Endothelial cell of hepatic sinusoid (primary cell): ENCODE measurements at regions not wholly inside any gene's neighbourhood (a gene's known extent, or its start where the extent isn't known, plus 50 kb on each side); places are given as distances from the start of the nearest gene placed in this dataset.
"Not testable (repeated sequence)": the region's sequence is repeated elsewhere in the genome, so short reads cannot be mapped to it uniquely, and the experiment has no call there.

Experiments
- in situ Hi-C: cut with HindIII; loops from 2 replicates; pipeline ENCODE4 v1.10.0; 2017; ENCODE audit warnings: low sequenced_read_pairs

DNA sequence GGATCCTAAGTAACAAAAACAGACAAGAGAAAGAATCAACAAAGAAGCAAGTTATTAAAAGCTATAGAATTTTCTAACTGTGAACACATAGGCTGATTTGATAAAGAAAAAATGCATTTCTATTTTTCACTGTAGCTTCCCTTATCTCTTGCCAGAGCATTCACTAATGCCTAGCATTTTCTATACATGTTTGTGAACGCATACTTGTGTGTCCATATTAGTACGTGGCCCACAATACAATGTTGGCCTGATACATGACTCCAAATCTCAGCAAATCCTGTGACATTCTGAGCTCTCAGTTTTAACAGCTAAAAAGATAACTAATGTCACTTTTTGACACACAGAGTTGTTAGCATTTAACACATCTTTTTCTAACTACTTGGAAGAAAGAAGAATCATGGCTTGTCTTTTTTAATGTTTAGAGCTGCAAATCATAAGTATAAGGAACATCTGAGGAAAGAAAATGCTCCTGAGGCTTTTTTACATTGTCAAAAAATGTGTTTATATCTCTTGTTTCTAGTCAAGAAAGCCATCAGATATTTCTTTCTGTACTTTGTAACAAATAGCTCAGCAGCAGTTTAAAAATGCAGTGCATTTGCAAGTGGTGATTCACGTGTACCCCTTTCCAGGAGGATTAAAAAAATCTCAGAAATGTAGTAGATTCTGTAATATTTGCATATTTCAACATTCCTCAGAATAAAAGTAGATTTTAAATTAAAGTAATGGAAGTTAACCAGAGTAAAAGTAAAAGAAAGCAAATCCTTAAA, 1646.8 kb upstream of the TMEFF2 start:
- in situ Hi-C loops, result no loop called here

DNA sequence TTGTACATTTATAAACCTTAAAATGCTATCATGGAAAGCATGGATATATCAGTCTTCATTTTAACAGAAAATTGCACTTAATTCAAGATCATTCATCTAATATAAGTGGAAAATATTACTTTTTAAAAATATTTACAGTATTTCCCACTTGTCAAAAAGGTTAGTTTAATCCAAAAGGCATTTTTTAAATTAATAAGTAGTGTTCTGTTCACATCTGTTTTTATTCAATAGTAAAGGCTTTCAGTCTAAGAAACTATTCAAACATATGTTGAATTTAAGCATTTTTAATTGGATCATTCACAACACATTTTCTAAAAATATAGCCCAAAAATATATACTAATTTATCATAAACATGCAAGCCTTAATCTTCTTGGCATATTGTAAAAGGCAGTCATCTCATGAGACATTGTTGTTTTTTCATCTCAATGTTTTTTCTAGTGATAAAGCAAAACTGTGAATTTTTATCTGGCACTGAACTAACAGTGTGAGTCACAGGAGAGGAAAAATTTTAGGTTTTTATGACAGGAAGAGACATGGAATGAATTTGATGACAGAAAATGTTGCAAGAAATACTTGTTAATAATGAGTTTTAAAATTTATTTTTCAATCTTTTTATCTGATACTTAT, 1642.5 kb upstream of the TMEFF2 start:
- in situ Hi-C loops, result no loop called here

DNA sequence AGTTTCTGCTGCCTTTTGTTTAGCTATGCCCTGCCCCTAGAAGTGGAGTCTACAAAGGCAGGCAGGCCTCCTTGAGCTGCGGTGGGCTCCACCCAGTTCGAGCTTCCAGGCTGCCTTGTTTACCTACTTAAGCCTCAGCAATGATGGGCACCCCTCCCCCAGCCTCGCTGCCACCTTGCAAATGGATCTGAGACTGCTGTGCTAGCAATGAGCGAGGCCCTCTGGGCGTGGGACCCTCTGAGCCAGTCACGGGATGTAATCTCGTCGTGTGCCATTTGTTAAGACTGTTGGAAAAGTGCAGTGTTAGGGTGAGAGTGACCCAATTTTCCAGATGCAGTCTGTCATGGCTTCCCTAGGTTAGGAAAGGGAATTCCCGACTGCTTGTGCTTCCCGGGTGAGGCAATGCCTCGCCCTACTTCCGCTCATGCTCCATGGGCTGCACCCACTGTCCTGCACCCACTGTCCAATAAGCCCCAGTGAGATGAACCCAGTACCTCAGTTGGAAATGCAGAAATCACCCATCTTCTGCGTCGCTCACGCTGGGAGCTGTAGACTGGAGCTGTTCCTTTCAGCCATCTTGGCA, 1641.8 kb upstream of the TMEFF2 start:
- in situ Hi-C loops, result not testable (repeated sequence)

DNA sequence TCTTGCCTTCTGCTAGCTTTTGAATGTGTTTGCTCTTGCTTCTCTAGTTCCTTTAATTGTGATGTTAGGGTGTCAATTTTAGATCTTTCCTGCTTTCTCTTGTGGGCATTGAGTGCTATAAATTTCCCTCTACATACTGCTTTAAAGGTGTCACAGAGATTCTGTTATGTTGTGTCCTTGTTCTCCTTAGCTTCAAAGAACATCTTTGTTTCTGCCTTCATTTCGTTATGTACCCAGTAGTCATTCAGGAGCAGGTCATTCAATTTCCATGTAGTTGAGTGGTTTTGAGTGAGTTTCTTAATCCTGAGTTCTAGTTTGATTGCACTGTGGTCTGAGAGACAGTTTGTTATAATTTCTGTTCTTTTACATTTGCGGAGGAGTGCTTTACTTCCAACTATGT, 1639.2 kb upstream of the TMEFF2 start:
- in situ Hi-C loops, result not testable (repeated sequence)

DNA sequence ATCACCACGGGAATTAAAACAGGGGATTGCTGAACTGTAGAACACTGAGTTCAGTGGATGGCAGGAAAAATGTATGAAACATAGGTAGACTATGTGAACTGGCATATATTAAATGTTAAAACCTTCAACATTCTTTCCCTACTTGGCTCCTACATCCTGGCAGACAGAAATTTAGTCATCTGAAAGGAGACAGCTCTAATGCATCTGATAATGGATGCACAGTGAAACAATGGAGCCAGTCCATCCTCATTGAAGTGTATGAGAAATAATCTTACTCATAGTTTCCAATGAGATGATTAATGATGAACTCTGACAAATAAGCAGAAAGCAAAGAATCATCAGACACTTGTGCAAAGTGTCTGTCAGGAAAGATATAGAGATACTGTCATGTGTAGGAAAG, 1629.7 kb upstream of the TMEFF2 start:
- in situ Hi-C loops, result no loop called here

DNA sequence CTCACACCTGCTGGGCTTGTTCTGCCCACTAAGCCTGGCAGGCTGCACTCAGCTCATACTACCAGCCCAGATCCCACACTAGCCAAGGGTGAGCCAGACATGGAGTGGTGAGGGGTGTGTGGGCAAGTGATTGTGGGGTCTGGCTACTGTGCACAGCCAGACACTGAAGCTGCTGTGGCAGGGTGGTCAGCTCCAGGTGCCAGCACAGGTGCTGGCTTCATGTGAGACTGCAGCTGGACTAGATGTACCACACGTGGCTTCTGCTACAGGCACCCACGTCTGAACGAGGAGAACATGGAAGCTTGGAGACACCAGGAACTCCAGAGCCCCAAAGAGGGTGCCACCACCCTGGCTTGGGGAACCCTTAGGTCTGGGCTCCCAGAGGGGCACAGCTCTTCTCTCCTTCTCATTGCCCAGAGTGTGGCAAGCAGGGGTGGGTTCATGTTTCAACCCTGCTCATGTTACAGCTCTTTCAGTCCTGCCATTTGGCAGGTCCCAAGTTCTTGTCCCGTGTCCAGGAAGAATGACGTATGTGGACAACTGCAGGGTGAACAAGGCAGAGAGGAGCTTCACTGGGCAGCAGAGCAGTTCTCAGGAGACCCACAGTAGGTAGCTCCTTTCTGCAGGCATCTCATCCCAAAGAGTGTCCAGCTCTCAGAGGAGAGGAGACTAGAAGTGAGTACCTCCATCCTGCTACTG, 1624.2 kb upstream of the TMEFF2 start:
- in situ Hi-C loops, result no loop called here

DNA sequence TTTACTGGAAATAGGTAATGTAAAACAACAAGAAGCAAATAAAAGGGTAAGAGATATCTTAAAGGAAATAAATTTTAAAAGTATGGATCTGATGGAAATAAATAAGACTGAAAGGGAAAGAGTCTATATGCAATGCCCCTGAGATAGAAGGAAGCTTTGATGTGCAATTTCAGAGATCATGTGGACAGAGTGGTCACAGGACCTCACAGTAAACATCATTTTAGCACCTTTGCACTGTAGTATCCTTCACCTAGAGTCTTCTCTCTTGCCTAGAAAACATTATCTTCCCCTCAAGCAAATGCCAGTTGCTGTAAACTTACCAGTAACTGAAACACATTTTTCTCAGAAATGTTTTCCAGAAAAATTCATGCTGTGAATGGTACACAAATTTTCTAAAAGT, 1621.3 kb upstream of the TMEFF2 start:
- in situ Hi-C loops, result no loop called here

DNA sequence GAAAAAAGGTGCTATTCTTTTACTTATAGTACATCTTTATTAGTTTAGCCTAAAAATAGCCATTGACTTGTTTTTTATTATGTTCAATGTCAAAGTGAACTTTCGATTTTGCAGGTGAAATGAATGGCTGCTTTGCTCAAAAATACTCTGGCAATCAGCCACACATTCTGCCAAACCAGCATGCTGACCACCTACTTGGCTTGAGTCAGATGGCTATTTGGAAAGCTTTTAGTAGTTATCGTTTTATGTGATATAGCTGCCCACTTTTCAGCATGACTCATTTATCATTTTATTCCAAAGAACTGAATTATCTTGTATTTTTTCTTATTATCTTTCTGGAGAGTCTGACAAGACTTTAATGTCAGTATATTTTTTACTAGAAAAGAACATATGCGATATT, 1615.8 kb upstream of the TMEFF2 start:
- in situ Hi-C loops, result no loop called here

DNA sequence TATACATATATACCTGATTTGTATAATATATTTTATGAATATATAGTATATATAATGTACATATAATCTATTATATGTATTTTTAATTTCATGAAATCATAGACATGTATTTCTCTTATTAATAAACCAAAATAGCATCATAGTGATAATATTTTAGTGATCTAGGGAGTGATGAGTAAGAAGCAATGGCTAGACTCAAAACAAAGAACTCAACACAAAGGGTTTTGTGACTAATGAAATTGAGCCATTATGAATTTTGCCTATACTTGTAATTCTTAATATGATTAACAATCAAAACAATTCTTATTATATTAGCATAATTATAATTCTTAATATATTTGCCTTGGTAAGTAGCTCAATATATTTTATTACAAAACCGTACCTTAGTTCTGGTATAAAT, 1614.1 kb upstream of the TMEFF2 start:
- in situ Hi-C loops, result no loop called here

DNA sequence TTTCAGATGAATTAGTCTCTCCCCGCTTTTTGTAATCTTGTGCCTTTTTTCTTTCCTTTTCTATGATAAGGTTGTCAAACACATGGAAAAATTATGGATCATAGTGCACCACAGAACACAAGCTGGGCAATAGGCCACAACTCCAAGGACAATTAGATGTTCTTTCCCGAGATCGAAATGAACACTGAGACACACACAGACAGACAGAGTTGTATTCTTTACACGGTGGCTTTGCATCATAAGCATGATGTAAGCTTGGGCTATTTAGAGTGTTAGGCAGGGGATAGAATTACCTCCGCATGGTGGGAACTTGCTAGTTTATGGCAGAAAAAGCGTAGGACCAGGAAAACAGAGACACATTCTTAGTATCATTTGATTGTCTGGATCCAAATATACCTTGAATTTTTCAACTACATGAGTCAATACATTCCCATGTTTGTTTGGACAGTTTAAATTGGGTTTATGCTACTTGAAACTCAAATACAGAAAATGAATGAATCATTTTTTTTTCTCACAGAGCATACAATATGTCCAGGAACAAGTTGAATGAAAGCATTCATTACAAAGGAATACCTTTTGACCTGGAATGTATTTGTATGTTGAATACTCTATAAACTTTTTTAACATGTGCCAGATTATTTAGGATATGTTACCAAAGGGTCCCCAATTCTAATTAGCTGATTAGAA, 1611.5 kb upstream of the TMEFF2 start:
- in situ Hi-C loops, result no loop called here

DNA sequence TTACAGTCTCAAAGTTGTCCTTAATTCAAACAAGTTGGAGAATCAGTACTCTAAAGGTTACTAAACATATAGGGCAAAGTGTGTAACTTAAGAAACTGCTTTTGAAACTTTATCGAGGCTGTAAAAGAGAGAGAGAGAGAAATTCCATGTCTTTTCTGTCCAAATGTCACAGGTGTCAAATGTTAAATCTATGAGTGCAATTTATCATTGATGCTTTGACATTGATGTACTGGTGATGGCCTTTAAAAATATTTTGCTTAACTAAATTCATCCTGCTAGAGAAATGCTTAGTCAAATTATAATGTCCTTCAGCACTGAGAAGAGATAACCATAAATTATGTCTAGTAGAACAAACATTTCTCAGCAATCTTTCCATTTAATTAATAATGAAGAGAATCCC, 1602.1 kb upstream of the TMEFF2 start:
- in situ Hi-C loops, result no loop called here

DNA sequence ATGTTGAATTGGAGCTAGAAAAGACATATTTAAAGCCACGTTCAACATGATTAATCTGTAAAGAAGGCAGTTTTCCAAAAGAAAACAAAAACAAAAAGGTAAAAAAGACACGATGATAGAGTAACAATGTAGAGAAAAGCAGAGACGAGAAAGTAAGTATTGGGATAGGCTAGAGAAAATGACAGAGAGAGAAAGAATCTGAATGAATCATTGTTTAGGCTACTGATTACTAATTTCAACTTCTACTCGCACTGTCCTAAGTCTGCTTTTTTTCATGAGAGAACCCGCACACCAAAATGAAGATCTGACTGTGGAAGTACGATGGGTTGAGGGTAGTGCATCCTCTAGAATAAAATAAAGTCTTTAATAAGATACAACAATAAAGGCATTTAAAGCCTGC, 1599.2 kb upstream of the TMEFF2 start:
- in situ Hi-C loops, result no loop called here

DNA sequence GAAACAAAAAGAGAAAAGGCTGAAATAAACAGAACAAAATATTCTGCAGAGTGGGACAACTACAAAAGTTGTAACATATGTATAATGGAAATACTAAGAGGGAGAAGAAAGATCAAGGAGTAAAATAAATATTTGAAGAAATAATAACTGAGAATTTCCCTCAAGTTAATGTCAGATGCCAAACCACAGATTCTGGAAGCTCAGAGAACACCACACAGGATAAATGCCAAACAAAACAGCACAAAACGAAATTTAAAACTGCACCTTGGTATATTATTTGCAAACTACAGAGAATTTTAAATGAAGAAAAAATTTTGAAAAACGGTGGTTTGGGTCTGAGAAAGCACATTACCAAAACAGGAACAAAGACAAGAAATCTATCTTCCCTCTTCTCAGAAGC, 1588.9 kb upstream of the TMEFF2 start:
- in situ Hi-C loops, result no loop called here

DNA sequence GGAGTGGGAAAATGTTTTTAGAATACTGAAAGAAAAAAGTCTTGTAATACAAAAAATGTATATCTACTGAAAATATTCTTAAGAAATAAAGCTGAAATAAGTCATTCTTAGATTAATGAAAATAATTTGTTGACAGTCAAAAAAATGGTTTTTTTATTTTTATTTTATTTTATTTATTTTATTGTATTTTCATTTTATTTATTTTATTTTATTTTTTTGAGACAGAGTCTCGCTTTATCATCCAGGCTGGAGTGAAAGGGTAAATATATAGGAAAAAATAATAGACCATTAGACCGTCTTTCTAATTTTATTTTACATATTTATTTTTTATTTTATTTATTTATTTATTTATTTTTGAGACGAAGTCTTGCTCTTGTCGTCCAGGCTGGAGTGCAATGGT, 1583.6 kb upstream of the TMEFF2 start:
- in situ Hi-C loops, result no loop called here

DNA sequence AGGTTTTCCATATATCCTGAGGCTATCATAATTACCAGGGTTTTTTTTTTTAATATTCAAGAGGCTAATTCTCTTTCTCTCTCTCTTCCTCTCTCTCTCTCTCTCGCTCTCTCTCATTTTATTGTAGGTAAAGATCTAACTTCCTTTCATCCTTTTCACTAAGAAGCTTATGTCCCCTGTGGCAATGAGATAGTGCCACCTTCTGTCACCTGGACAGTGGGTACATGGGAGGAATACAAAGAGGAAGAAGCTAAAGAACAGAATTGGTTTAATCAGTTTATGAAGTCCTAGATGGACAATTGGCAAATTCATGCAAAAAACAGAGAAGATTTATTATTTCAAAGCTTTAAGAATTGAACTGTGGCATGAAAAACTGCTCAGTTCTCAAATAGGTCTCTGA, 1582.3 kb upstream of the TMEFF2 start:
- in situ Hi-C loops, result no loop called here

DNA sequence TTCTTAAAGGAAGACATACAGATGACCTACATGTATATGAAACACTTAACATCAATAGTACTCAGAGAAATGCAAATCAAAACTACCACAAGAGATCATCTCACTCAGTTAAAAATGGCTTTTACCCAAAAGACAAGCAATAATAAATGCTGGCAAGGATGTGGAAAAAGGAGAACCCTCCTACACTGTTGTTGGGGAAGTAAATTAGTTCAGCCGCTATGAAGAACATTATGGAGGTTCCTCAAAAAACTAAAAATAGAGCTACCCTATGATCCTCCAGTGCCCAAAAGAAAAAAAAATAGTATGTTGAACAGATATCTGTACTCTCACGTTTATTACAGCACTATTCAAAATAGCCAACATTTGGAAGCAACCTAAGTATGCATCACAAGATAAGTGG, 1579.4 kb upstream of the TMEFF2 start:
- in situ Hi-C loops, result no loop called here

DNA sequence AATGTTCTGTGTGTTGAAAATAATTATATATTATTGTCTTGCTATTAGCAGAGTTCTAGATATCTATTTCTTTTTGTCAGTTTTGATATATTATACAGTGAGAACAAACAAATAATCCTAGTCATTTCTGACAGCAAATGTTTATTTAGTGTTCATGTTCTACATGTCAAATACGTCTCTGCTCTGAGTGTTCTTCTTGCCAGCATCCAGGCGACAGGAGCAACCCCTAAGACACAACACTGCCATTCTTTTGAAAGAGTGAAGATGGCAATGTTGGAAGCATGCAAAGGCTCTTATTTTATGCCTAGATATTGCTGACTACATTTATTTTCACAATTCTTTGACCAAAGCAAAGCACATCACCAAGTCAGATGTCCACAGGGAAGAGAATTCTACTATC, 1556.6 kb upstream of the TMEFF2 start:
- in situ Hi-C loops, result no loop called here

DNA sequence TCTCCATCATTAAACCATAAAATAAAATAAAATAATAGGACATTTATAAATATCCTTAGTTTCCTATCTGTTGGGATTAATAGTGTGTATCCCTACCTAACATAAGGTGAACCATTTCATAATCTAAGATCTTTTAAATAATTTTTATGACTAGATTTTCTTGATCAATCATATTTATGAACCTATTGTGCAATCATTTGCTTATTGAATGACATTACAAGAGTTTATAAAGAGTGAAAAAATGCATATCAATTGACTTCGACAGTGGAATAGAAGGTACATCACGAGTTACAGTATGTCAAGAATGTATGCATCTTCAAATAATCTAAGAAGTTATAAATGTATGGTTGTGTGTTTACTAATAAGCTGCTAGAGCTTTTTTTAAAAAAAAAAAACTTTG, 1554.8 kb upstream of the TMEFF2 start:
- in situ Hi-C loops, result no loop called here

DNA sequence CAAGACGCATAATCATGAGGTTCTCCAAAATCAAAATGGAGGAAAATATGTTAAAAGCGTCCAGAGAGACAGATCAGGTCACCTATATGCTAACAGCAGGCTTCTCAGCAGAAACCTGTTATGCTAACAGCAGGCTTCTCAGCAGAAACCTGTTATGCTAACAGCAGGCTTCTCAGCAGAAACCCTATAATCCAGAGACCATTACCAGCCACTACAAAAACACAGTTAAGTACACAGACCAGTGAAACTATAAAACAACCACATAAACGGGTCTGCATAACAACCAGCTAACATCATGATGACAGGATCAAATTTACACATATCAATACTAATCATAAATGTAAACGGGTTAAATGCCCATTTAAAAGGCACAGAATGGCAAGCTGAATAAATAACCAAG, 1548.4 kb upstream of the TMEFF2 start:
- in situ Hi-C loops, result no loop called here

DNA sequence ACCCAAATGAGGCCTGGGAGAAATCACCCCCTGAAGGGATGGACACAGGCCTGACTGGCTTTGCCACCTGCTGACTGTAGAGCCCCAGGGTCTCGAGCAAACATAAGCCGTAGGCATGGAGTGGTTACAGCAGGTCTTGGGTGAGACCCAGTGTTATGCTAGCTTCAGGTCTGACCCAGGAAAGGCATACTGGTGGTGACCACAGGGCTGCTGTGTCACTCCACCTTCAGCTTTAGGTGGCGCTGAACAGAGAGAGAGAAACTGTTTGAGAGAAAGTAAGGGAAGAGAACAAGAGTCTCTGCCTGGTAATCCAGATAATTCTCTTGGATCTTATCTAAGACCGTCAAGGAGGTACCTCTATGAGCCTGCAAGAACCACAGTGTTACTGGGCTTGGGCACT, 1544.2 kb upstream of the TMEFF2 start:
- in situ Hi-C loops, result no loop called here

DNA sequence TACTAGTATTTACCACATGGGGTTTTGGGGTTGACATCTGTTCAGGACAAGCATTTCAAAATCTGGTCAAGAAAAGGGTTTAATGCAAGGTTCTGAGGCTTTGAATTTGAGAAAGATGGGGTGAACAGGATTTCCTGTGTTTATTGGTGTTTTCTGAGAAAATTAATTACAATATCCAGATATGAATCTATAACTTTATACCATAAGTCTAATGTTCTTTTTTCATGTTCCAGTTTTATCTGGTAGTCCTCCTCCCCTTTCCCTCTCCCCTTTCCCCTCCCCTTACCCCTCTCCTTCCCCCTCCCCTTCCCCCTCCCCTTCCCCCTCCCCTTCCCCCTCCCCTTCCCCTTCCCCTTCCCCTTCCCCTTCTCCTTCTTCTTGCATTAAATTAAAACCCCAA, 1518.2 kb upstream of the TMEFF2 start:
- in situ Hi-C loops, result no loop called here
